OCI-M1 (cell line): ENCODE measurements at regions not wholly inside any gene's neighbourhood (a gene's known extent, or its start where the extent isn't known, plus 50 kb on each side); places are given as distances from the start of the nearest gene placed in this dataset.
"Not testable (repeated sequence)": the region's sequence is repeated elsewhere in the genome, so short reads cannot be mapped to it uniquely, and the experiment has no call there.

ENCODE experiments used
- DNase-seq: peaks from one replicate; lab custom pipeline; 2025; lab: John Stamatoyannopoulos, UW

- no peak for DNase-seq
These were observed 630.3 kb upstream of the KLHL4 start for GRCh38 chrX:86887341-86887740.

- DNase-seq: no peak
These were observed 607.6 kb upstream of the KLHL4 start for GRCh38 chrX:86910027-86910426.

GRCh38 chrX:86910602-86911311 lies 606.8 kb upstream of the KLHL4 start:
- DNase-seq: peak; percentile 29

- no peak for DNase-seq
These were observed 603.0 kb upstream of the KLHL4 start for GRCh38 chrX:86914569-86914968.

- peak; percentile 16 for DNase-seq
These were observed 599.6 kb upstream of the KLHL4 start for GRCh38 chrX:86917959-86918358.

- no peak for DNase-seq
These were observed 587.2 kb upstream of the KLHL4 start for GRCh38 chrX:86930419-86930818.

GRCh38 chrX:86935988-86936387 lies 581.6 kb upstream of the KLHL4 start:
- DNase-seq: no peak

GRCh38 chrX:86946569-86946968 lies 571.0 kb upstream of the KLHL4 start:
- DNase-seq: peak; percentile 51

- DNase-seq: no peak
These were observed 553.3 kb upstream of the KLHL4 start for GRCh38 chrX:86964321-86964720.

- no peak for DNase-seq
These were observed 536.2 kb upstream of the KLHL4 start for GRCh38 chrX:86981326-86981879.

- not testable (repeated sequence) for DNase-seq
These were observed 530.3 kb upstream of the KLHL4 start for GRCh38 chrX:86987351-86987750.

GRCh38 chrX:87003031-87003430 lies 514.6 kb upstream of the KLHL4 start:
- DNase-seq: no peak

- no peak for DNase-seq
These were observed 512.4 kb upstream of the KLHL4 start for GRCh38 chrX:87005183-87005582.

- no peak for DNase-seq
These were observed 511.7 kb upstream of the KLHL4 start for GRCh38 chrX:87005885-87006284.

- no peak for DNase-seq
These were observed 511.0 kb upstream of the KLHL4 start for GRCh38 chrX:87006561-87006960.

GRCh38 chrX:87017210-87017609 lies 500.4 kb upstream of the KLHL4 start:
- no peak for DNase-seq

- not testable (repeated sequence) for DNase-seq
These were observed 484.5 kb upstream of the KLHL4 start for GRCh38 chrX:87033115-87033514.

GRCh38 chrX:87045352-87045751 lies 472.2 kb upstream of the KLHL4 start:
- DNase-seq: no peak

GRCh38 chrX:87049567-87049966 lies 468.0 kb upstream of the KLHL4 start:
- DNase-seq: no peak

GRCh38 chrX:87063642-87064041 lies 454.0 kb upstream of the KLHL4 start:
- DNase-seq: no peak

- no peak for DNase-seq
These were observed 453.1 kb upstream of the KLHL4 start for GRCh38 chrX:87064502-87064901.

- no peak for DNase-seq
These were observed 449.7 kb upstream of the KLHL4 start for GRCh38 chrX:87067795-87068369.

- DNase-seq: no peak
These were observed 439.4 kb upstream of the KLHL4 start for GRCh38 chrX:87078231-87078630.

- no peak for DNase-seq
These were observed 419.1 kb upstream of the KLHL4 start for GRCh38 chrX:87098477-87098876.
